ENCODE measurements at regions not wholly inside any gene's neighbourhood (a gene's known extent, or its start where the extent isn't known, plus 50 kb on each side); places are given as distances from the start of the nearest gene placed in this dataset.

- no peak for DNase-seq
Observed at GRCh38 chr13:63201493-63201892, 1785.8 kb upstream of the PCDH20 start.

- no peak for DNase-seq
Observed at GRCh38 chr13:63199508-63199907, 1783.9 kb upstream of the PCDH20 start.

DNA sequence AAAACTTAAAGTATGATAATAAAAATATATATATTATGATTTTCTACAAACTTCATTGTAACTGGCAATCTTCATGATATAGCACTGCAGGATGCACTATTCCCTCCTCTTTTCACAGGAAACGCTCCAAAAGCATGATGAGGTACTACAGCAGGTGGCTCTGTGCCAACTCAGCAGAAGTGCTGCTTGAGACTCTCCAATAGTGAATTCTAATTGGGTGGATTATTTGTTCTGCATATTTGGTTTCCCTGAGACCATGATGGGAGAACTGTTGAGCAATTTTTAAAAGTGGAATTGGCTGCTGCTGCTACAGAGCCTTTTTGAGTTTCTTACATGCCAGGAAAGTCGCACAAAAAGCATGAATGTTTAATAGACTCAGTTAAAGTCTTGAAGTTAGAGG lies 1782.4 kb upstream of the PCDH20 start:
- DNase-seq, result no peak

- DNase-seq, result no peak
Observed at GRCh38 chr13:63195726-63196125, 1780.1 kb upstream of the PCDH20 start.

GRCh38 chr13:63190742-63191141 lies 1775.1 kb upstream of the PCDH20 start:
- no peak for DNase-seq

DNA sequence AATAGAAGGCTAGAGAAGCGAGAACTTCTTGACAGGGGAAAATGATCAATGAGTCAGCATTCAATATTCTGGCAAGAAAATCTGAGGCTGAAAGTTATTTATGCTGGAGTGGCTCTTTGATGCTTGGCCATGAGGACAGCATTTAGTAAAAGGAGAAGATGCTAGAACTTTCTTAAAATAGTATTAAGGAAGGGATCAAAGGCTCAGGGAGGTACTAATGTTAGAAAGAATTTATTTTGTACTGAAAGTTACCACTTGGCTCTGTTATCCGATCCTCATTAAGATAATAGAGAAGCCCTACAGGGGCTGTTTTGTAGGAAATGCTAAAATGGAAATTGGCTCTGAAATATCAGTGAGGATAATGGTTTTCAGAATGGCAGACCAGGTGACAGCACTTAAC lies 1774.6 kb upstream of the PCDH20 start:
- DNase-seq, result no peak

DNA sequence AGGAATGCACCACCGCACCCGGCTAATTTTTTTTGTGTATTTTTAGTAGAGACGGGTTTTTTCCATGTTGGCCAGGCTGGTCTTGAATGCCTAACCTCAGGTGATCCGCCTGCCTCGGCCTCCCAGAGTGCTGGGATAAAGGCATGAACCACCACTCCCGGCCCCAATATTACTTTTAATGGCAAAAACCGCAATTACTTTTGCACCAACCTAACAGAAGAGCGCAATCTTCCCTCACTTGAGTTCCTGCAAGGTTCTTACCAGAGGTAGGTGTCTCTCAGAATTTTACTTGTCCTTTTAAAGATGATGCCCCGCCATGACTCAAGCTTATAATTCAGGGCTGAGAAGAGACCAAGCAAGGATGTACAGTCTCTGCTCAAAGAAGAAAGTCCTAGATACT lies 1774.1 kb upstream of the PCDH20 start:
- DNase-seq, result no peak

DNA sequence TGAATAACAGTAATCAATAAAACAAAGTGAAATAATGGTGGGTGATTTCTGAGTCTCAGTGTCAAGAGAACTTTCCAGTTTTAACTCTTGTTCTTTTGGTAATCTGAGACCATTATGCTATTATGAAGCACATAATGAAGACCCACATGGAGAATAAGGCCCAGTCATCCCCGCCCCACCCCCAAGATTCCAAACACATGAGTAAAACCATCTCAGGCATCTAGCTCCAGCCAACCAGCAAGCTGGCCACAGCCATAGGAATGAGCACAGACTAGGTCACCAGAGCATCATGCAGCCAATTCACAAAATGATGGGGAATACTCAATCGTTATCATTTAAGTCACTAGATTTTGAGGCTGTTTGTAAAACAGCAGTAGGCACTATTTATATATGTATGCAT lies 1769.0 kb upstream of the PCDH20 start:
- DNase-seq, result no peak

DNA sequence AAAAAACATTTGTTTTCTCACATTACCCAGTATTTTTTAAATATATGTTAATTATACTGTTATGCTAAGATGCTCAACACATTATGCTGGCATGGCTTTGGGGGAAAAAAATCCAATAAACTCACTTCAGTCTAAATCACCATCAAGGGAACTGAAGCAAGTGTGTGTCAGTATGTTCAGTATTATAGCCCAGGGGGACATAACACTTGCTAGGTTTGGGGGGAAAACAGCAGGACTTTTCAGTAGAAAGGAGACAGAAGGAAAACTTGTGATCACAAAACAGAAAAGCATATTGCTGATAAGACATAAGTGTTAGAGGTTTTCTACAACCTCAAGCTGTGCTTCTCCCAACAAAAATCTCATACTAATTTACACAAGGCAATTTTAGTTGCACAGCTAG lies 1759.9 kb upstream of the PCDH20 start:
- no peak for DNase-seq

DNA sequence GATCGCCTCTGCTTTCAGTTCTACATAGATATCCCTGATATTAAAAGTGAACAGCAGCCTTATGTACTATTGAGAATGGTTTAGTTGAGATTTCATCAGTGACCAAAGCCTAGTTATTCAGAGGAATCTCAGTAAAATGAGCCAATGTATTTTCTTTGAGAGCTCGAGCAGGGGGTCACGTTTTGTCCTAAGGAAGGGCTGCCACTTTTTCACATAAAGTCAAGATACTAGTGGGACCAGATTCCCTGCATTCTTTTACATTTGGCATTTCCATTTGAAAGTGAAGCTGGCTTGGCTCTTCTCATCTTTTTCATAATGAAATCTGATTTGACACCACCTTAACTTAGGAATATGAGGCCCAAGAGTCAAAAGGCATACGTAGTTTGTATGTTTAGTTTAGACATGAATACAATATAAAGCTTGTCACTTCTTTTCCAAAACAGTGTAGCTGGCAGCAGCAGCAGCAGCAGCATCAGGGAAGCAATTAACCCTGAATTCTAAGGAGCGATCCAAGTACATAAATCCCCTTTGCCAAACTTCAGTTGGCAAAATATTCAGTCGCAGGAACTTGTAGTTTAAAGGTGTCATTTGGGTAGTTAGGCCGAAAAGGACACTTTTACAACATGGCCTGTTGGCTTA lies 1752.2 kb upstream of the PCDH20 start:
- no peak for DNase-seq

GRCh38 chr13:63166345-63166744 lies 1750.7 kb upstream of the PCDH20 start:
- no peak for DNase-seq

DNA sequence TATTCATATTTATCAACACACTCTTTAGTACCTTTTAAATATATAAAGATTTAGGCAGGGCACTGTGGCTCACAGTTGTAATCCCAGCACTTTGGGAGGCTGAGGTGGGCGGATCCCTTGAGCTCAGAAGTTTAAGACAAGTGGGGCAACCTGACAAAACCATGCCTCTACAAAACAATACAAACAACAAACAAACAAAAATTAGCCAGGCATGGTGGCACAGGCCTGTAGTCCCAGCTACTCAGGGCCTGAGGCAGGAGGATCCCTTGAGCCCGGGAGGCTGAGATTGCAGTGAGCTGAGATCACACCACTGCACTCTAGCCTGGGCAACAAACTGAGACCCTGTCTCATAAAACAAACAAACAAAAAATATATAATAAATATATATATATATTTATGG lies 1748.3 kb upstream of the PCDH20 start:
- DNase-seq, result no peak

DNA sequence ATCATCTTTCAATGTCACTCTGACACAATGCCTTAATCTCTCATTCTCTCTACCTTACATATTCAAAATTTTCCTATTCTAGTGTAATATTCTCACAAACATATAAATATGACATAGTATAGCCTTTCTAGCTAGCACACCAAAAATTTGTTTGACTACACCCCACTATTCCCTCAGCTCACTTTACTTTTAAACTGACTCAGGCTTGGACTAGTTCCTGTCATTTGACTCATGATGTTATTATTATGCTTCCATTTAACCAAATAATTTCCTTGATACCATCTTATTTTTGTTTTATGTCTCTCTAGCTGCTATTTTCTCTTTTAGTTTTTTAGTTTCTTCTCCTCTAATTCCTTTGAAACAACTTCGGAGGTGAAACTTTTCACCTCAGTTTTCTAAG lies 1745.6 kb upstream of the PCDH20 start:
- no peak for DNase-seq

DNA sequence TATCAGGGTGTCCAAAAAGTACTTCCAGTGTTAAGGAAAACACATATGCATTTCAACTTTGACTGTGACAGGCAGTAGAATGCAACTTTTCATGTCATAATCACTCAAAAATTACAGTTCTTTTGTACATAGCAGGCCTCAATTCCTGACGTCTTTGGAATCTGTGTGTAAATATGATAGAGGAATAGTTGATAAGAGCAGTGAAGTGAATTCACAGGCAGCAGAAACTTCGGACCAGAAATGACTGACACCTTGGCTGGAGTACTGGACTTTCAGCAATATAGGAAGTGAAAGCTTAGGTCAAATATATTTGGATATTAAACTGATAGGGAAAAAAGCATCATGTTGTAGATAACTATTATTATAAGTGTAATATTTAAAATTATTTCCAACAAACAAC lies 1741.2 kb upstream of the PCDH20 start:
- no peak for DNase-seq

- no peak for DNase-seq
Observed at GRCh38 chr13:63149375-63149774, 1733.7 kb upstream of the PCDH20 start.

GRCh38 chr13:63139277-63139676 lies 1723.6 kb upstream of the PCDH20 start:
- DNase-seq, result no peak

DNA sequence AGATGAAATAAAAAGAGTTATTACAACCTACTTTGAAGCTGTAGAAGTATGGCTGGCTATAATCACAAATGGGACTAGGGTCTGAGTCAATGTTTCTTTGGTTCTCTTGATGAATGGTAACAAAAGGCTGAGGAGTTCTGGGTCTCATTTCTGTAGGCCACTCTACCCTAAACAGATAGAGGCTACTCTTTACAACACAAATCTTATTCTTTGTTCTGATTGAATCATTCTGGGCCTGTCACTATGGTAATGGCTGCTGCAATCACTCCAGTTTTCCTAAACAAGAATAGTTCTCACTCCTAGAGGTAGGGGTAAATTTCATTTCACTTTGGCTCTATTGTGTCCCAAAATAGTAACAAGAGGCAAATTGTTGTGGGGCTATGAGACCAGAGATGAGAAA lies 1714.3 kb upstream of the PCDH20 start:
- DNase-seq, result no peak

GRCh38 chr13:63128716-63129115 lies 1713.1 kb upstream of the PCDH20 start:
- no peak for DNase-seq

DNA sequence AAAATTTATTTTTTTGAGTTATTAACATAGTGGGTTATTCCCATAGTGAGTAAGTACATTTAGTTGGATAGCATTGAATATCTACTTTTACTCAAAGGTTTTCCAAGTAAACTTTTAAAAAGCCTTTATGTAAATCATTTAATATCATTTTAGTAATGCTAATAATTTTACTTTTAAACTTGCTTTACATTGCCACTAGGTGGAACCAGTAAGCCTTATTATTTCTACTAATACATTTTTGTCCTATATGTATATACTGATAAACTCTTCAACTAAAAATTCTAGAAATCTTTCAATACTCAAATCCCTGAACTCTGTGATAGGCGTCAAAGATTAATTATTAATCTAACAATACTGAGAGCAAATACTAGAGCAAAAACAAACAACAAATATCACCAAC lies 1709.2 kb upstream of the PCDH20 start:
- DNase-seq, result no peak

GRCh38 chr13:63120883-63121282 lies 1705.2 kb upstream of the PCDH20 start:
- no peak for DNase-seq

DNA sequence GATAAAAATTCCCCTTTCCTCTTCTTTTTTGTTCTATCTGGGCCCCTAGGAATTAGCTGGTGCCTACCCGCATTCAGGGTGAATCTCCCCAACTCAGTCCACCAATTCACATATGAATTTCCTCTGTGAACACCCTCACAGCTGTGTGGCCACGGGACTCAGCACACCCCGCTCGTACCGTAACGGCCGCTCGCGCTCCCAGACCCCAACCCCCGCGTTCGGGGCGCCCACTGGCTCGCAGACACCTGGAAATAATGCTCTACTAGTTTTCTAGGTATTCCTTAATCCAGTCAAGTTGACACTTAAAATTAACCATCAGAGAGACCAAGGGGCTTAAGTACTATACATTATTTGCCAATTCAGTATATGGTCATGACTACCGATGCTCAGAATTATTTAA lies 1702.1 kb upstream of the PCDH20 start:
- DNase-seq, result no peak

- no peak for DNase-seq
Observed at GRCh38 chr13:63112799-63113395, 1697.2 kb upstream of the PCDH20 start.

GRCh38 chr13:63110466-63110865 lies 1694.8 kb upstream of the PCDH20 start:
- no peak for DNase-seq

GRCh38 chr13:63107179-63107943 lies 1691.7 kb upstream of the PCDH20 start:
- DNase-seq, result no peak
